ENCODE measurements at regions not wholly inside any gene's neighbourhood (a gene's known extent, or its start where the extent isn't known, plus 50 kb on each side); places are given as distances from the start of the nearest gene placed in this dataset.

DNA sequence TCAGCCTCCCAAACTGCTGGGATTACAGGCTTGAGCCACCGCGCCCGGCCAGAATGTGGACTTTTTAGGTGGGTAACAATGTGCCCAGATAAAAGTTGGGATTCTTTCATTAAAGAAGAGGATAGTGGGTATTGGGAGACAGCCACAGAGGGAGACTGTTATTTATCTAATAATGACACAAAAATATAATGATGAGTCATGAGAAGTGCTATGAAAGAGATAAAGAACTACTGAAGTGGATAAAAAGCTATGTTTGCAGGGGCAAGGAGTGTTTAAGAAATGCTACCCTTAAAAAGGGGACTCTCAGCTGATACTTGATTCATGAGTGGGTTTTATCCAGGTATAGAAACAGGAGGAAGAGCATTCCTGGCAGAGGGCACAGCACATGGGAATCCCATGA lies 143.6 kb upstream of the ERCC6L2 start:
- 83 to 96% (median 84%) methylated on average over 3 of the region's 3 CpGs for WGBS, 3 donors
- no peaks in the 10 kb centered on the region for H3K4me1 ChIP-seq
- no peak overlapping the region for H3K4me3 ChIP-seq
- TF ChIP-seq, protein P1, sequence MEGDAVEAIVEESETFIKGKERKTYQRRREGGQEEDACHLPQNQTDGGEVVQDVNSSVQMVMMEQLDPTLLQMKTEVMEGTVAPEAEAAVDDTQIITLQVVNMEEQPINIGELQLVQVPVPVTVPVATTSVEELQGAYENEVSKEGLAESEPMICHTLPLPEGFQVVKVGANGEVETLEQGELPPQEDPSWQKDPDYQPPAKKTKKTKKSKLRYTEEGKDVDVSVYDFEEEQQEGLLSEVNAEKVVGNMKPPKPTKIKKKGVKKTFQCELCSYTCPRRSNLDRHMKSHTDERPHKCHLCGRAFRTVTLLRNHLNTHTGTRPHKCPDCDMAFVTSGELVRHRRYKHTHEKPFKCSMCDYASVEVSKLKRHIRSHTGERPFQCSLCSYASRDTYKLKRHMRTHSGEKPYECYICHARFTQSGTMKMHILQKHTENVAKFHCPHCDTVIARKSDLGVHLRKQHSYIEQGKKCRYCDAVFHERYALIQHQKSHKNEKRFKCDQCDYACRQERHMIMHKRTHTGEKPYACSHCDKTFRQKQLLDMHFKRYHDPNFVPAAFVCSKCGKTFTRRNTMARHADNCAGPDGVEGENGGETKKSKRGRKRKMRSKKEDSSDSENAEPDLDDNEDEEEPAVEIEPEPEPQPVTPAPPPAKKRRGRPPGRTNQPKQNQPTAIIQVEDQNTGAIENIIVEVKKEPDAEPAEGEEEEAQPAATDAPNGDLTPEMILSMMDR (IDR thresholded peaks at IDR 0.05) = no peak
- H3K36me3 ChIP-seq (ENCODE audit: insufficient read depth in 1 of 2, low read depth in 1 of 2) = no peaks in the 10 kb centered on the region
- no peaks in the 10 kb centered on the region for H3K9me3 ChIP-seq
- no peak for DNase-seq
- ATAC-seq = no peak
- intact Hi-C loops (cut with DNase I) = no loop called here
- H3K27ac ChIP-seq = no peak overlapping the region
- no peaks in the 10 kb centered on the region for H3K27me3 ChIP-seq (ENCODE audit: insufficient read depth in 3 of 3, low read length in 2 of 3)

DNA sequence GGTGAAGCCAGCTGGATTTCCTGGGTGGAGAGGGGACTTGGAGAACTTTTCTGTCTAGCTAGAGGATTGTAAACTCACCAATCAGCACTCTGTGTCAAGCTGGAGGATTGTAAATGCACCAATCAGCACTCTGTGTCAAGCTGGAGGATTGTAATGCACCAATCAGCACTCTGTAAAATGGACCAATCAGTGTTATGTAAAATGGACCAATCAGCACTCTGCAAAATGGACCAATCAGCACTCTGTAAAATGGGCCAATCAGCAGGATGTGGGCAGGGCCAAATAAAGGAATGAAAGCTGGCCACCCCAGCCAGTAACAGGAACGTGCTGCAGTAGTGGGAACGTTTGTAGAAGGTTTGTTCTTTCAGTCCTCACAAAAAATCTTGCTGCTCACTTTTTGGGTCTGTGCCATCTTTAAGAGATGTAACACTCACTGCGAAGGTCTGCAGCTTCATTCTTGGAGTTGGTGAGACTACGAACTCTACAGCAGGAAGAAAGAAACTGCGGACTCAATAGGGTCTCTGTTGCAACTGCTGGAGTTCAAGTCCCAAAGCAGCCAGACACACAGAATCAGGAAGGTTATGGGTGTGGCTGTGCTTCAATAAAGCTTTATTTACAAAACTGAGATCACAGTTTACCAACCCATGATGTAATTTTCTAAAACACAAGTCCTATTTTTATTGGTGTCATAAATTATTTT lies 145.7 kb upstream of the ERCC6L2 start:
- WGBS, 3 donors = 70 to 73% (median 70%) methylated on average over 5 of the region's 5 CpGs
- no peaks in the 10 kb centered on the region for H3K27me3 ChIP-seq (ENCODE audit: insufficient read depth in 3 of 3, low read length in 2 of 3)
- no peaks in the 10 kb centered on the region for H3K36me3 ChIP-seq (ENCODE audit: insufficient read depth in 1 of 2, low read depth in 1 of 2)
- TF ChIP-seq, protein P1 (IDR thresholded peaks at IDR 0.05) = no peak
- no peak for DNase-seq
- no peaks in the 10 kb centered on the region for H3K9me3 ChIP-seq
- H3K4me3 ChIP-seq = no peak overlapping the region
- intact Hi-C loops (cut with DNase I) = loop anchor here (5.0 to 10.0 kb wide), 3 partner anchors 55 to 485 kb away; no protein-coding TSS in a partner anchor
- H3K27ac ChIP-seq = no peak overlapping the region
- no peak for ATAC-seq
- H3K4me1 ChIP-seq = no peaks in the 10 kb centered on the region

DNA sequence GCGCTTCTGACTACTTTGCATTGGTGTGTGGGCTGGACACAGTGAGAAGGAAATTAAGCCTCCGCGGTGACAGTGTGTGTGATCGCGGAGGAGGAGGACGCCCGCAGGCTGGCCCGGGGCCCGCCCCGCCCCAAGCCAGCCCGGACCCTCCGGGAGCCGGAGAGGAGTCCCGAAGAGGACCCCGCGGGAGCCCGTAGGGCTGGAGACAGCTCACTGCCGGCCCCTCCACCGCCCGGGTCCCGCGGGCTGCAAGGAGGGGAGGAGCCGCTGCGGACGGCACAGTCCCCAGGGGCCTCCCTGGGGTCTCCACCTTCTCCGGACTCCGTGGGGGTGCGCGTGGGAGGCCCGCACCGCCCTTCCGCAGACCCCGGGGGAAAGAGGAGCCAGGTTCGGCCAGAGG lies 146.4 kb upstream of the ERCC6L2 start:
- no peak for DNase-seq
- H3K9me3 ChIP-seq = no peaks in the 10 kb centered on the region
- ATAC-seq = no peak
- H3K36me3 ChIP-seq (ENCODE audit: insufficient read depth in 1 of 2, low read depth in 1 of 2) = no peaks in the 10 kb centered on the region
- peaks cover 0 to 3% (median 0%) of the 10 kb centered on the region in 3 donors for H3K27me3 ChIP-seq (ENCODE audit: insufficient read depth in 3 of 3, low read length in 2 of 3)
- H3K4me1 ChIP-seq = no peaks in the 10 kb centered on the region
- intact Hi-C loops (cut with DNase I) = loop anchor here (5.0 to 10.0 kb wide), 3 partner anchors 56 to 486 kb away; no protein-coding TSS in a partner anchor
- H3K4me3 ChIP-seq = no peak overlapping the region
- WGBS, 3 donors = 73 to 94% (median 94%) methylated on average over 26 to 34 of the region's 34 CpGs
- H3K27ac ChIP-seq = no peak overlapping the region
- TF ChIP-seq, protein P1 (IDR thresholded peaks at IDR 0.05) = no peak

- intact Hi-C loops (cut with DNase I) = loop anchor here (5.0 to 10.0 kb wide), 3 partner anchors 57 to 487 kb away; no protein-coding TSS in a partner anchor
- no peak overlapping the region for H3K4me3 ChIP-seq
- no peaks in the 10 kb centered on the region for H3K9me3 ChIP-seq
- no peaks in the 10 kb centered on the region for H3K4me1 ChIP-seq
- TF ChIP-seq, protein P1 (IDR thresholded peaks at IDR 0.05) = no peak
- peaks cover 0 to 4% (median 0%) of the 10 kb centered on the region in 3 donors for H3K27me3 ChIP-seq (ENCODE audit: insufficient read depth in 3 of 3, low read length in 2 of 3)
- ATAC-seq (no peak), DNase-seq (no peak)
- no peaks in the 10 kb centered on the region for H3K36me3 ChIP-seq (ENCODE audit: insufficient read depth in 1 of 2, low read depth in 1 of 2)
- no peak overlapping the region for H3K27ac ChIP-seq
- WGBS, 3 donors = 91 to 95% (median 93%) methylated on average over 7 of the region's 7 CpGs
Measured at GRCh38 chr9:95727947-95728520, 147.5 kb upstream of the ERCC6L2 start.
